GM12878 (cell line): ENCODE measurements at regions not wholly inside any gene's neighbourhood (a gene's known extent, or its start where the extent isn't known, plus 50 kb on each side); places are given as distances from the start of the nearest gene placed in this dataset.

Source experiments
- ATAC-seq: fragments of 200-7000 bp; cut with Tn5 transposase; 3 replicates; pipeline ENCODE4 v1.9.1; 2020; ENCODE audit warnings: mild to moderate bottlenecking, moderate library complexity
- BruUV-seq: library from RNA; stranded (reverse); fragments of 400-500 nt; replicated peaks from 2 replicates; lab custom pipeline; 2021; lab: Mats Ljungman, UMichigan
- CTCF ChIA-PET: fragments of 300-600 bp; sonication (Branson Sonifier 250); formaldehyde crosslinking; extraction: SDS; loops from one replicate; lab custom pipeline; 2021; ENCODE audit warnings: inconsistent platforms; lab: Yijun Ruan, JAX
- POLR2A ChIA-PET: fragments of 350-600 bp; formaldehyde crosslinking; extraction: SDS; loops from one replicate; lab custom pipeline; 2021; ENCODE audit warnings: inconsistent platforms; lab: Charles Lee
- RAD21 ChIA-PET: fragments of 300-600 bp; sonication (Branson Sonifier 250); formaldehyde crosslinking; loops from one replicate; lab custom pipeline; 2023; ENCODE audit warnings: antibody characterized with exemption; ENCODE audit not compliant: unreplicated experiment; lab: Charles Lee
- SMC1A ChIA-PET: fragments of 300-600 bp; sonication (Branson Sonifier 250); formaldehyde crosslinking; loops from one replicate; lab custom pipeline; 2023; ENCODE audit not compliant: unreplicated experiment, uncharacterized antibody; lab: Charles Lee
- DNase-seq: peaks from one replicate; pipeline ENCODE4 v3.0.0-alpha.2; 2011; ENCODE audit warnings: low read depth, low spot score
- FAIRE-seq: peaks from 3 replicates; lab custom pipeline; 2011; peaks lifted over from hg19 to GRCh38; lab: Jason Lieb, UNC
- H2AFZ ChIP-seq: 2 replicates; pipeline ENCODE4 v1.6.0; 2011; ENCODE audit warnings: low read depth, low read length, control low read depth; ENCODE audit not compliant: control insufficient read depth
- H3K27ac ChIP-seq: 2 replicates; pipeline ENCODE4 v1.5.1; 2011; ENCODE audit warnings: control low read depth; ENCODE audit not compliant: control insufficient read depth, insufficient read depth
- H3K27me3 ChIP-seq, 2 experiments: replicated peaks in 1 of 2; 2 replicates each; pipeline versions ENCODE4 v1.6.0 to v1.6.1; 2011; ENCODE audit warnings: low read length in 1 of 2; ENCODE audit not compliant: control insufficient read depth in 2 of 2, insufficient read depth in 2 of 2
- H3K36me3 ChIP-seq, 2 experiments: 2 replicates each; pipeline ENCODE4 v1.5.1; 2011; ENCODE audit warnings: low read length in 1 of 2; ENCODE audit not compliant: control insufficient read depth in 2 of 2, insufficient read depth in 2 of 2
- H3K4me1 ChIP-seq: 2 replicates; pipeline ENCODE4 v1.6.1; 2011; ENCODE audit warnings: mild to moderate bottlenecking, low read length, moderate library complexity, mixed read lengths; ENCODE audit not compliant: control insufficient read depth, insufficient read depth
- H3K4me2 ChIP-seq: 2 replicates; pipeline ENCODE4 v1.6.0; 2011; ENCODE audit warnings: control low read depth; ENCODE audit not compliant: control insufficient read depth, insufficient read depth
- H3K4me3 ChIP-seq: fragments of 200-600 bp; sonication (generic); 2 replicates; pipeline ENCODE4 v1.5.1; 2016
- H3K79me2 ChIP-seq: 2 replicates; pipeline ENCODE4 v1.6.0; 2011; ENCODE audit warnings: low read length; ENCODE audit not compliant: control insufficient read depth, insufficient read depth
- H3K9ac ChIP-seq: 2 replicates; pipeline ENCODE4 v1.8.0; 2011; ENCODE audit warnings: low read length, control low read depth, mixed read lengths; ENCODE audit not compliant: control insufficient read depth, insufficient read depth
- H3K9me3 ChIP-seq: replicated peaks from 3 replicates; pipeline ENCODE4 v1.5.1; 2011; ENCODE audit warnings: mild to moderate bottlenecking, low read length; ENCODE audit not compliant: control insufficient read depth, insufficient read depth
- H4K20me1 ChIP-seq: 2 replicates; pipeline ENCODE4 v1.6.0; 2011; ENCODE audit not compliant: control insufficient read depth, insufficient read depth
- CREM ChIP-seq: IDR thresholded peaks from 2 replicates; pipeline ENCODE4 v1.6.1; 2014; ENCODE audit warnings: antibody characterized with exemption, low read depth
- EED ChIP-seq: sonication (generic); IDR thresholded peaks from 2 replicates; pipeline ENCODE4 v1.6.1; 2016; ENCODE audit warnings: antibody characterized with exemption, low read depth
- IKZF1 ChIP-seq: fragments of 450-650 bp; conservative IDR thresholded peaks from 2 replicates; pipeline ENCODE4 v1.6.1; 2017; ENCODE audit warnings: antibody characterized with exemption, mild to moderate bottlenecking
- SMC3 ChIP-seq: IDR thresholded peaks from 2 replicates; pipeline ENCODE4 v1.6.1; 2011; ENCODE audit warnings: low read length, improper control_type of control experiment, borderline replicate concordance
- SUZ12 ChIP-seq: fragments of 200-600 bp; sonication (generic); IDR thresholded peaks from one replicate; pipeline ENCODE4 v1.6.1; 2018; ENCODE audit warnings: antibody characterized with exemption, mild to moderate bottlenecking; ENCODE audit not compliant: unreplicated experiment
- ZBED1 ChIP-seq: IDR thresholded peaks from 2 replicates; pipeline ENCODE4 v1.6.1; 2016; ENCODE audit warnings: borderline replicate concordance
- WGBS: methylation state at CpG from one replicate; pipeline ENCODE4 v1.1.6; 2016; ENCODE audit warnings: low lambda C conversion rate; ENCODE audit not compliant: insufficient replicate concordance, insufficient coverage; ENCODE audit errors: missing lambda C conversion rate; 5-methylcytosine and 5-hydroxymethylcytosine counted together
- in situ Hi-C: fragments of 300-500 bp; cut with MboI; formaldehyde crosslinking; loops from 9 replicates; pipeline ENCODE4 v1.14.3; 2018; ENCODE audit warnings: mixed read lengths
- intact Hi-C: fragments of 100-400 bp; cut with micrococcal nuclease; formaldehyde crosslinking; loops from one replicate; pipeline ENCODE4 v1.14.2; 2022; ENCODE audit not compliant: unreplicated experiment

DNA sequence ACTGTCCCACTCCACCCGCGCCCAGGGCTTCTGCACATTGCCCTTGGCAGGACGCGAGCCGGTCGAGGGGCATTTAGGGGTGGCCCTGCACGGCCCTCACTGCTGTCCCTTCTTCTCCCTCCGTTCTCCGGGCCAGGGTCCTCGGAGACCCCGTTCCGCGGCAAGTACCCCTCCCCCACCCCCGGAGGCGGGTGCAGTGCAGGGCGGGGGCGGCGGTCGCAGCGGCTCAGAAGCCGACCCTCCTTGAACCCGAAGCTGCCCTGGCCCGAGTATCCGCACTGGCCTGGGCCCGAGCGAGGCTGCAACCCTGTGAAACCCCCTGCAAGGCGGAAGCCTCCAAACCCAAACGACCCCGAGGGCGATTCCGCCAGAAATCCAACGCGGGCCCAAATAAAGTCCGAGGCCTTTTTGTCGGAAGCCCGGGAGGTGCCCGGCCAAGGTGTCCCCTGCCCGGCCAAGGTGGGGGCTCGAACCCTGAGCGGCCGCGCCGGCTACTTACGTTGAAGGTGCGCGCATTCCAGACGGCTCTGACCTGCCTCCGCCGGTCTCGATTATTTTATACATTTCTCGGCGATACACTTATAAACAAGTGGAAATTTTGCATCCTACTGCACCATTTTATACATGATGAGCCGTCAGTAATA lies 53.1 kb upstream of the TMEM33 start:
- no peaks in the 10 kb centered on the region for H3K36me3 ChIP-seq
- intact Hi-C loops (loop anchor here (2.0 kb wide), 1 partner anchor 601 kb away; no protein-coding TSS in a partner anchor), in situ Hi-C loops (no loop called here)
- H3K4me1 ChIP-seq: no peaks in the 10 kb centered on the region
- no peaks in the 10 kb centered on the region for H3K9me3 ChIP-seq
- no peak overlapping the region; the same call in 1 of the 2 replicates for H3K4me2 ChIP-seq
- no peak for FAIRE-seq
- H2AFZ ChIP-seq: no peak overlapping the region
- H3K27ac ChIP-seq: no peak overlapping the region
- POLR2A ChIA-PET: no interaction called here
- SMC1A ChIA-PET: no interaction called here
- TF ChIP-seq SMC3: no peak
- TF ChIP-seq IKZF1: no peak
- peak; percentile 89 for TF ChIP-seq SUZ12
- no peak for TF ChIP-seq EED
- TF ChIP-seq CREM: no peak
- no peak for TF ChIP-seq ZBED1
- no TSS peak for BruUV-seq
- CTCF ChIA-PET: interaction anchor here (1.0 to 1.7 kb wide), 3 partner anchors 21 to 192 kb away, joined by 3 to 6 read pairs (median 4); no protein-coding TSS in a partner anchor
- H3K79me2 ChIP-seq: no peaks in the 10 kb centered on the region
- H3K4me3 ChIP-seq: no peak overlapping the region
- DNase-seq: no peak
- H4K20me1 ChIP-seq: no peaks in the 10 kb centered on the region
- peaks cover 22 to 24% of the 10 kb centered on the region in 2 experiments for H3K27me3 ChIP-seq
- WGBS: 14% methylated on average over 52 of the region's 53 CpGs
- no peak overlapping the region for H3K9ac ChIP-seq
- RAD21 ChIA-PET: no interaction called here
- peak; percentile 20; the same call in 2 of the 3 replicates for ATAC-seq
